ENCODE measurements at regions not wholly inside any gene's neighbourhood (a gene's known extent, or its start where the extent isn't known, plus 50 kb on each side); places are given as distances from the start of the nearest gene placed in this dataset.

DNA sequence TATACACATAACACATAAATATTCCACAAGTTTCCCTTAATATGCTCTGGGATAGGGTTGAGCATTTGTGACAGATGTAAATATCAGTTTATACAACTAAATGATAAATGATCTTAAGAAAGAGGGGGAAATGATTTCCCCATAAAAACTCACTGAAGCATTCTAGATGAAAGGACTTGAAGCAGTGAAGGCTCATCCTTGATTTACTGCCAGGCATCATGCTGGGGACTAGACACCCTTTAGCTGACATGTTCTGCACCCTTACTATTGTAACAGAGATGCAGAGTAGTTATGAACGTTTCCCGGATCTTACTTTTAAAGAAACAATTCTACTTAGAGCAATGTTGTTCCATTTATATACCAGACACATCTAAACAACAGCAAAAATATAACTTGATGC, 235.8 kb downstream of the PTGER3 start (continued):
- no peak for TF ChIP-seq ZNF644 (tag; IDR thresholded peaks at IDR 0.05; ENCODE audit: low read depth)

DNA sequence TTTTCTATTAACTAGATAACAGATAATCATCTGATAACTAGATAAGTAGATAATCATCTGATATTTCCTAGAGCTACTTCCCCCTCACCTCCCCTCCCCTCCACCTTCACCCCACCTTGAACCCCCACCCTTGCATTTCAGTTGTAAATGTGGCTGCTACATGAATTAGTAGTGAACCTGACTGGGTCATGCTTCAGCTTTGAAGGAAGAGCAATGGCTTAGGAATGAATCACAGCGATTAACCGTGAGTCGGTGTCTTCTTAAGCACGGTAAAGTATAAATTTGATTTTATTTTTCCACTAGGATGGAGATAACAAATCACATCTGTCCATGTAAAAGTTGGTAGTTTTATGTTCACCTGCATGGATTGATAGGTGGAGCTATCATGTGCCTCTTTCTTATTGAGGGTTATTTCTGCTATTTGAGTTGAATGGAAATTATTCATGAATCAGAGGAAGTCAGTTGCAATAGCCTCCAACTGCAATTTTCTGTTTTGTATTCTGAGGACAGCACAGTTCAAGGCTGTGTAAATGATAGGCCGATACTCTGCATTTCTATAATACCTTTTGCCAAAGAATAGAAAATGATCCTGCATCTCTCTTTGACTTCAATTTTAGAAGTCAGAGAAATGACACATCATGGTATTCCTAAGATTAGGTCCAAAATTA, 235.0 kb downstream of the PTGER3 start:
- no peaks in the 10 kb centered on the region for H3K36me3 ChIP-seq (ENCODE audit: control insufficient read depth, insufficient read depth, low read length)
- 13% methylated on average over 5 of the region's 5 CpGs for WGBS (ENCODE audit: insufficient coverage, low coverage, missing lambda C conversion rate)
- no peak overlapping the region for H3K9ac ChIP-seq (ENCODE audit: insufficient read depth in 1 of 2, low read depth in 2 of 2, low read length in 2 of 2)
- in situ Hi-C loops (cut with MboI) = no loop called here
- H3K27ac ChIP-seq (ENCODE audit: extremely low read depth, low read depth, low read length) = no peak overlapping the region
- no peak overlapping the region for H3K4me2 ChIP-seq (ENCODE audit: insufficient read depth, low read length)
- H3K4me3 ChIP-seq = no peak overlapping the region
- no peaks in the 10 kb centered on the region for H3K9me3 ChIP-seq (replicated peaks; ENCODE audit: control insufficient read depth, insufficient read depth, low read depth, low read length)
- intact Hi-C loops (cut with micrococcal nuclease) = no loop called here
- no peaks in the 10 kb centered on the region for H3K27me3 ChIP-seq (ENCODE audit: control insufficient read depth in 2 of 2, insufficient read depth in 2 of 2, low read length in 2 of 2)
- TF ChIP-seq ZNF444 (CRISPR knock-in tag; IDR thresholded peaks at IDR 0.05) = no peak
- TF ChIP-seq NUFIP1 (IDR thresholded peaks at IDR 0.05; ENCODE audit: partially characterized antibody) = no peak
- TF ChIP-seq GTF2A2 (tag; IDR thresholded peaks at IDR 0.05) = no peak
- TF ChIP-seq, protein P1, sequence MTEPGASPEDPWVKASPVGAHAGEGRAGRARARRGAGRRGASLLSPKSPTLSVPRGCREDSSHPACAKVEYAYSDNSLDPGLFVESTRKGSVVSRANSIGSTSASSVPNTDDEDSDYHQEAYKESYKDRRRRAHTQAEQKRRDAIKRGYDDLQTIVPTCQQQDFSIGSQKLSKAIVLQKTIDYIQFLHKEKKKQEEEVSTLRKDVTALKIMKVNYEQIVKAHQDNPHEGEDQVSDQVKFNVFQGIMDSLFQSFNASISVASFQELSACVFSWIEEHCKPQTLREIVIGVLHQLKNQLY (CRISPR knock-in tag; conservative IDR thresholded peaks at IDR 0.05) = no peak
- TF ChIP-seq CCNT2 (IDR thresholded peaks at IDR 0.05; ENCODE audit: borderline replicate concordance, extremely low read depth, insufficient read length, low read depth, low read length) = no peak
- no peak for TF ChIP-seq ZNF232 (CRISPR knock-in tag; IDR thresholded peaks at IDR 0.05)
- TF ChIP-seq ZNF707 (CRISPR knock-in tag; conservative IDR thresholded peaks at IDR 0.05) = no peak
- TF ChIP-seq BRD9 (IDR thresholded peaks at IDR 0.05; ENCODE audit: low read depth, partially characterized antibody) = no peak
- TF ChIP-seq, protein P2, sequence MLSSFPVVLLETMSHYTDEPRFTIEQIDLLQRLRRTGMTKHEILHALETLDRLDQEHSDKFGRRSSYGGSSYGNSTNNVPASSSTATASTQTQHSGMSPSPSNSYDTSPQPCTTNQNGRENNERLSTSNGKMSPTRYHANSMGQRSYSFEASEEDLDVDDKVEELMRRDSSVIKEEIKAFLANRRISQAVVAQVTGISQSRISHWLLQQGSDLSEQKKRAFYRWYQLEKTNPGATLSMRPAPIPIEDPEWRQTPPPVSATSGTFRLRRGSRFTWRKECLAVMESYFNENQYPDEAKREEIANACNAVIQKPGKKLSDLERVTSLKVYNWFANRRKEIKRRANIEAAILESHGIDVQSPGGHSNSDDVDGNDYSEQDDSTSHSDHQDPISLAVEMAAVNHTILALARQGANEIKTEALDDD (IDR thresholded peaks at IDR 0.05) = no peak
- TF ChIP-seq, protein P3, sequence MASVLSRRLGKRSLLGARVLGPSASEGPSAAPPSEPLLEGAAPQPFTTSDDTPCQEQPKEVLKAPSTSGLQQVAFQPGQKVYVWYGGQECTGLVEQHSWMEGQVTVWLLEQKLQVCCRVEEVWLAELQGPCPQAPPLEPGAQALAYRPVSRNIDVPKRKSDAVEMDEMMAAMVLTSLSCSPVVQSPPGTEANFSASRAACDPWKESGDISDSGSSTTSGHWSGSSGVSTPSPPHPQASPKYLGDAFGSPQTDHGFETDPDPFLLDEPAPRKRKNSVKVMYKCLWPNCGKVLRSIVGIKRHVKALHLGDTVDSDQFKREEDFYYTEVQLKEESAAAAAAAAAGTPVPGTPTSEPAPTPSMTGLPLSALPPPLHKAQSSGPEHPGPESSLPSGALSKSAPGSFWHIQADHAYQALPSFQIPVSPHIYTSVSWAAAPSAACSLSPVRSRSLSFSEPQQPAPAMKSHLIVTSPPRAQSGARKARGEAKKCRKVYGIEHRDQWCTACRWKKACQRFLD (CRISPR knock-in tag; IDR thresholded peaks at IDR 0.05) = no peak
- TF ChIP-seq PCBP1 (IDR thresholded peaks at IDR 0.05; ENCODE audit: low read depth, low read length, poor library complexity, severe bottlenecking) = no peak
- no peak for TF ChIP-seq SMARCC2 (IDR thresholded peaks at IDR 0.05; ENCODE audit: low read depth)
- no peak for TF ChIP-seq ZNF76 (CRISPR knock-in tag; IDR thresholded peaks at IDR 0.05; ENCODE audit: borderline replicate concordance)
- no peak for TF ChIP-seq ZNF764 (CRISPR knock-in tag; IDR thresholded peaks at IDR 0.05; ENCODE audit: low read depth)
- TF ChIP-seq ZNF436 (CRISPR knock-in tag; IDR thresholded peaks at IDR 0.05) = no peak
- no peak for TF ChIP-seq HDGF (IDR thresholded peaks at IDR 0.05)
- H4K20me1 ChIP-seq (replicated peaks; ENCODE audit: control insufficient read depth, insufficient read depth, low read length) = no peaks in the 10 kb centered on the region
- no peaks in the 10 kb centered on the region for H3K9me1 ChIP-seq (ENCODE audit: control insufficient read depth, insufficient read depth, low read length)
- DNase-seq (ENCODE audit: extremely low read depth in 1 of 4, low spot score in 3 of 4) (no peak), ATAC-seq (no peak), FAIRE-seq (no peak)
- POLR2A ChIA-PET = no interaction called here
- BruUV-seq (replicated peaks) = no TSS peak
- no peaks in the 10 kb centered on the region for H3K79me2 ChIP-seq (ENCODE audit: control insufficient read depth, insufficient read depth, low read length)
- no peak overlapping the region for H2AFZ ChIP-seq (ENCODE audit: low read depth, low read length)
- H3K4me1 ChIP-seq (replicated peaks in 1 of 2; ENCODE audit: control insufficient read depth in 2 of 2, insufficient read depth in 2 of 2, low read length in 2 of 2) = no peaks in the 10 kb centered on the region
- CTCF ChIA-PET (ENCODE audit: low intra/inter-chr PET ratio) = no interaction called here

Data from K562 (cell line).